HuH-7.5 (cell line): ENCODE measurements at regions not wholly inside any gene's neighbourhood (a gene's known extent, or its start where the extent isn't known, plus 50 kb on each side); places are given as distances from the start of the nearest gene placed in this dataset.
"Not testable (repeated sequence)": the region's sequence is repeated elsewhere in the genome, so short reads cannot be mapped to it uniquely, and the experiment has no call there.

Experiments
- DNase-seq: peaks from one replicate; pipeline ENCODE4 v3.0.0; 2011; ENCODE audit warnings: low spot score

GRCh38 chr4:43089730-43090129 is 197.2 kb downstream of the GRXCR1 start:
- DNase-seq, result no peak

DNA sequence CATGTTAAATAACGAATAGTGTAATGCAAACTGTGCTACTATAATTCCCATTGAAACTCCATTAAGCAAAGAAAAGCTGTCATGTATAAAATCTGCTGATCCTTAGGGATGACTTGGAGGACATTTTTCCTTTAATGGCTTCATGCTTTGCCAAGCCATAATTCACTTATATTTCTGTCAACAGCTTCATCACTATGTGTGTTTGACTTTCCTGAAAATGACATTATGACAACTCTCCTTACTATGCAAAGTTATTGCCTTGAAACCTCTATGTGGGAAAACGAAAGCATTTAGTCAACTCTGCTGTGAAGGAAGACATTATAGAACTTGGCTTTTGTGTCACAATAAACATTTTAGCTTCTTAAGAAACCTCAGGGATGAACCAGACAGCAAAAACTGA is 210.5 kb downstream of the GRXCR1 start:
- no peak for DNase-seq

DNA sequence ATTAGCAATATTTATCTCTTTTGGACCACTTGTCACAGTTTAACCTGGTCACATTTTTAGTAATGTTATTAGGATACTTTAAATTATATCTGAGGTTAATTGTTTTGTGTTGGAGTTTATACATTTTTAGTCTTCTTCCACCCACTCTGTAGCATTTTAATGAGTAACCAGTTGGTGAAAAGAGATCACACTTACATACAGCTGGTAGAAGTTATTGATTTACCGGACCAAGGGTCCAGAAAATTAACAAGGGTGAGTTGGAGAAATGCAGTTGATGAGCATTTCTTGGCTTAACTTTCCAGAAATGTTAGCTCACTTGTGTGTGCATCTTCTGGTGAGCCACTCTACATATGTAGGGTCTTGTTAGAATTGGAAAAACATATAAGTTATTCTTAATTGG is 219.6 kb downstream of the GRXCR1 start:
- DNase-seq, result no peak

GRCh38 chr4:43113196-43113595 is 220.7 kb downstream of the GRXCR1 start:
- DNase-seq, result no peak

- no peak for DNase-seq
Measured at GRCh38 chr4:43126595-43126994, 234.1 kb downstream of the GRXCR1 start.

DNA sequence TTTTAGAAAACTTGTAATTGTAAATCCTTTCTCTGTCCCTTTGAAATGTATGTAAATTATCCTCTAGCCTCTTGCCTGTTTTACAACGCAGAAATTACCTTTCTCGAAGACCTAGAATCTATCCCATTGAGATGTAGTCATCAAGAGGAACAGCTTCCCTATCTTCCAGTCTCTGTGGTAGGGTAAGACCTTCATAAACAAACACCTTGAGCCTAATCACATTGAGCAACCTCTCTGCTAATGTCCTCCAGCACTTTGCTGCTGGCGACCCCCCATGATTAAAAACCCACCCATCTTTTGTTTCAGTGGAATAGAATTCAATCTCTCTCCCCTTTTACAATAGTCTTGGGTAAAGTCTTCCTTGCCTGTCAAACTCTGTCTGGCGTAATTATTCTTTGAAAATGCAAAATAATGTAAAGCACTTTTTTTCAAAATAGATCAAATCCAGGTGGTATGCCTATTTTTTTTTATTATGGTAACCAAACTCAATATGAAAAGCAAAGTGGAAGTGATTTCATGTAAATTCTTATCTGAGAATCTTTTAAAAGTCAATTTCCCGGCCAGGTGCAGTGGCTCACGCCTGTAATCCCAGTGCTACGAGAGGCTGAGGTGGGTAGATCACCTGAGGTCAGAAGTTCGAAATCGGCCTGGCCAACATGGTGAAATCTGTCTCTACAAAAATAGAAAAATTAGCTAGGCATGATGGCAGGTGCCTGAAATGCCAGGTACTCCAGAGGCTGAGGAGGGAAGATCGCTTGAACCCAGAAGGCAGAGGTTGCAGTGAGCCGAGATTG is 237.9 kb downstream of the GRXCR1 start:
- DNase-seq, result no peak

DNA sequence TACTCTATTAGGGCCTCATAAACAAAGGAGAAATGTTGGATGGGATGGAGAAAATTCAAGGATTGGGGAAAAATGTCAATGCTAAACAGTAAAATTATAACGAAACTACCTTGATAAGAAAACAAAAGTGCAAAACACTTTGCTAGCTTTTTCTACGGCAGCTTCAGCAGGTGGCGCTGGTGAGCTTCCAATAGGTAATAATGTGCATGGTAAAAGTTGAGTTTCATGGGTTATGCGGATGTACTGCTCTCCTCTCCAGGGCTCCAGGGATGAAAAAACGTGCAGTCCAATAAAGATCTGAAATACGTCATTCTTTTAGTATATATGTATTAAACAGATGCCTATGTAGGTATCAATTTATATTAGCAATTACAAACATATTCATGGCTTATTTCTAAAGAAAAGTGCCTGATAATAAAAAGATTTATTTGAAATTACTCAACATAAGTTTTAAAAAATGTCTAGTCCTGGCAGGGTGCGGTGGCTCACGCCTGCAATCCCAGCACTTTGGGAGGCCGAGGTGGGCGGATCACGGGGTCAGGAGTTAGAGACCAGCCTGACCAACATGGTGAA is 239.6 kb downstream of the GRXCR1 start:
- peak; percentile 9 for DNase-seq

DNA sequence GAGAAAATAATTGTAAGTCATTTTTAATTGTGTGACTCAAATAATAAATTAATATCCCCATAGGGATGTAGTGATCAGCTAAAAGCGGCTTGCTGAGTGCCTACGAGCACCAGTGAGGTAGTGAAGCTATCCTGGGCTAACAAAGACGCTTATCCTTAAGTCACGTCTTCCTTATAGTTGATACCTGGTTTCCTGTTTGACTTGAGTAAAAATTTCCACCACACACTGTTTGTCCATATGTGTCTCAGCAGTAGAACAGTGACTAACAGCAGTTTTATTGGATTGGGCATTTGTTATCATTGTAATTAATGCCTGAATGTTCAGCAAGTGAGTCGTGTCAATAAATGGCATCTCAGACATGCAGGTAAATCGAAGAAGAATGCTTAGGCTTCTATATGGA is 241.1 kb downstream of the GRXCR1 start:
- no peak for DNase-seq

DNA sequence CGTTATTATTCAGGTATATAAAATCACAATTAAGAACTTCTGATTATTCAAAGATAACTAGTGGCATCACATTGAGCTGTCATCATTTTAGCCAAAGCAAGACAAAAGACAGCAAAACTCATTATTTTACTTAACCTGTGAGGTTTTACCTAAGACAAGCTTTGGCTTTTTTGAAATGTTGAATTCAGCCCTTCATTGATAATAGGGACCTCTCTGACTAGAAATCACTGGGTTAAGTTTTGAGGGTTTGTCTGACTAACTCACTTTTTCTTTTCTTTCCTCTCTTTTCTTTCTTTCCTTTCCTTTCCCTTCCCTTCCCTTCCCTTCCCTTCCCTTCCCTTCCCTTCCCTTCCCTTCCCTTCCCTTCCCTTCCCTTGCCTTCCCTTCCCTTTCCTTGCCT is 244.2 kb downstream of the GRXCR1 start:
- no peak for DNase-seq

DNA sequence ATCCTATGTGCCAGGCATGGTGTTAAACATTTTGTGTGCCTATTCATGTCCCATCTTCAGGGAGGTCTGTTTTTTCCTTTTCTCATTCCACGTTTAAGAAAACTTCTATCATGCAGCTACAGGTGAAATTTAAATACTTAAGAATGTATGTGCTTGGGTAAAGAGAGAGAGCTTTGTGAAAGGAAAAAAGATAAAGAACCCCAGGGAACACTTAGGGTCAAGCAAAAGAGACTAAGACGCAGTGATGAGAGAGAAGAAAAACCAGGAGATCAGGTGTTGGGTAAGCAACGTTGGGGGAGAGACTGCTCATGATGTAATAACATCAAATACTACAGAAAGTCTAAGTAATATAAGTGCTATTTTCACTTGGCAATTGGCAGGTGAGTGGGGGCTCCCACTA is 253.7 kb downstream of the GRXCR1 start:
- no peak for DNase-seq

DNA sequence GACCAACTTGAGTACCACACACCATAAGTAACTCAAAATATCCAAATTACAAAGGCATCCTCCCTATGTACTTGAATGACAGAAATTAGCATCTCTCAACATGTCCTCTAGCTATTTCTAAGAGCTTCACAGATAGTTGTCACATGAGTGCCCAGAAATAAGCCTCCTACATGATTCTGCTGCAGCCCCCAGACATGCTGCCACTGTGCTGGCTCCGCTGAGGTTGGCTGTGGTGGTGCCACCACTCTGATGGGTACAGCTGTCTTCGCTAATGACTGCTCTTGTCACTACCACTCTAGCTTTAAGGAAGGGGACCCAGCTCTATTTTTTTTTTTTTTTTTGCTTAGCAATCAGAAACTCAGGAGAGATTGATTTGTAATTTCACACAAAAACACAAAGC is 256.0 kb downstream of the GRXCR1 start:
- DNase-seq, result no peak

- DNase-seq, result no peak
Measured at GRCh38 chr4:43163101-43163792, 270.7 kb downstream of the GRXCR1 start.

- no peak for DNase-seq
Measured at GRCh38 chr4:43189741-43190140, 297.2 kb downstream of the GRXCR1 start.

- DNase-seq, result not testable (repeated sequence)
Measured at GRCh38 chr4:43212576-43212975, 320.1 kb downstream of the GRXCR1 start.

GRCh38 chr4:43223820-43224219 is 331.3 kb downstream of the GRXCR1 start:
- DNase-seq, result no peak

- no peak for DNase-seq
Measured at GRCh38 chr4:43224559-43224958, 332.0 kb downstream of the GRXCR1 start.

- no peak for DNase-seq
Measured at GRCh38 chr4:43233321-43233720, 340.8 kb downstream of the GRXCR1 start.

DNA sequence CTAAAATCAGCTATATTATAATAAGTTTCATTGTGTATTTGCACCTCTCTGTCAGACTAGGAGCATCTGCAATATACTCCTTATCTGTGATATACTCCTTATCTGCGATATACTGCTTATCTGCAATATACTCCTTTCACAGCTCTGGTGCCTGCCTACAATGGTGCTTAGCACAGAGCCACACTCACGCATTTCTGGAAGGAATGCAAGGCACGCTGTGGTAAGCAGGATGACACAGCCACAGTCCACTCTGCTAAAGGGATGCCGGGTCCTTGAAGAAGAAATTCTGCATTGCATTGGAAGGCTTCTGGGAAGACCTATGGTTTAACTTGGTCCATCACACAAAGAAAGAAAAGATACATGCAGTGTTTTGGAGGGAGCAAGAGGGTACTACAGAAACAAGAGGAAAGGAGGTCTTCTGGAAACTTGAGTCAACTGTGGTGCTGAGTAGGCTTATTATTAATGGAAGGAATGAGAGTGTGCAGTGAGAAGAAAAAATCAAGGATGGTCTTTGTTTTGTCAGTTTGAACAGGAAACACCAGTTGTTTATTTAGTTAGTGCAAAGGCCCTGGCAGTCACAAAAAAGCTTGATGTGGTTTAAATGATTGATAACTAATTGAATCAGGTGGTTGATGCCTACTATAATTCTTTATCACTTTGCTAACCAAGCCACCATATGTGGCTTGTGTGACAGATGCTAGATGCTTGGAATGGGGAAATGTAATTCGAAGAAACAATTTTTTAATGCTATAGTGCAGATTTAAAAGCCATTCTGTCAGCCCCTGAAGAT is 342.3 kb downstream of the GRXCR1 start:
- DNase-seq, result no peak

DNA sequence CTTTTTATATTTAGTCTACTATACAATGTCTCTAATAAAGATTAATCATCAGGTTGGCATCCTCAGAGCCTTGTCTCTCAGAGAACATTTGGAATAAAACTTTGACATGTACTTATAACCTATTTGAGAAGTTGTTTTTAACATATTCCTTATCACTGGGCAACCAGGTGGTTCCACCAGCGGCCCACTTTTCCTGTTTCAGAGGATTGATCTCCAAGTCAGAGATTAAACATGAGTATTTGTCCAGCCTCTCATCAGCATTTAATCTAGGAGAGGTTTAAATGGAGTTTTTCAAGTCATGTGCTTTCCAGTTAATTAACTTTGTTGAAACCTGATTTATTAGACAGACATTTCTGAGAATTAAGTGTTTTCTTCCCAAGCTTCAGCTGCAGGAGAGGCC is 345.5 kb downstream of the GRXCR1 start:
- DNase-seq, result no peak

- DNase-seq, result no peak
Measured at GRCh38 chr4:43238585-43238984, 346.1 kb downstream of the GRXCR1 start.

GRCh38 chr4:43241104-43241503 is 348.6 kb downstream of the GRXCR1 start:
- no peak for DNase-seq

DNA sequence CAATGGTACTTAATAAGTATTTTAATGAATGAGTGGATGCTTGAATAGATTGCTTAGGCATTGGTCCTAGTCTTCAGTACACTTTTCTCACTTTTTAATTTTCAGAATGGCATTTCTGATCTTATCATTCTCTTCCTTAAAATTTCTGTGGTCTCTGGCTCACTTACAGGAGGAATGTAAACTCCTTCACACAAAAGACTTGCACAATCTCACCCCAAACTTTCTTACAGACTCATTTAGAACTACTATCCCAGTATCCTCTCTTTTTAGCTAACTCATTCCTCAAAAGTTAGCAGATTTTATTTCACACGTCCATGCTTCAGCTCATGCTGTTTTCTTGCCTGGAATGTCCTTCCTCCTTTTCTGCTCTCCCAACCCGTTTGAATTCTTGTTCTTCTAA is 350.1 kb downstream of the GRXCR1 start:
- no peak for DNase-seq
